WERI-Rb-1 (cell line): ENCODE measurements at regions not wholly inside any gene's neighbourhood (a gene's known extent, or its start where the extent isn't known, plus 50 kb on each side); places are given as distances from the start of the nearest gene placed in this dataset.
"Not testable (repeated sequence)": the region's sequence is repeated elsewhere in the genome, so short reads cannot be mapped to it uniquely, and the experiment has no call there.

Source experiments
- DNase-seq: peaks from one replicate; pipeline ENCODE4 v3.0.0-alpha.2; 2020
- H3K27ac ChIP-seq: fragments of 250-450 bp; sonication (Bioruptor Pico); 2 replicates; pipeline ENCODE4 v1.5.1; 2020; ENCODE audit warnings: mild to moderate bottlenecking, moderate library complexity
- H3K27me3 ChIP-seq: fragments of 250-450 bp; sonication (Bioruptor Pico); 2 replicates; pipeline ENCODE4 v1.5.1; 2021; ENCODE audit warnings: mild to moderate bottlenecking, low read depth, moderate library complexity; ENCODE audit not compliant: insufficient read depth, severe bottlenecking
- H3K36me3 ChIP-seq: fragments of 250-450 bp; sonication (Bioruptor Pico); 2 replicates; pipeline ENCODE4 v1.5.1; 2020; ENCODE audit warnings: mild to moderate bottlenecking, moderate library complexity
- H3K4me3 ChIP-seq: 2 replicates; pipeline ENCODE4 v1.5.1; 2011; ENCODE audit warnings: low read depth, mild to moderate bottlenecking, control low read depth, low read length
- H3K9me3 ChIP-seq: fragments of 250-450 bp; sonication (Bioruptor Pico); 2 replicates; pipeline ENCODE4 v1.5.1; 2021; ENCODE audit warnings: mild to moderate bottlenecking, moderate library complexity; ENCODE audit not compliant: severe bottlenecking
- CTCF ChIP-seq: IDR thresholded peaks from 2 replicates; pipeline ENCODE4 v1.5.1; 2011; ENCODE audit warnings: low read depth, mild to moderate bottlenecking, control low read depth, inconsistent platforms, low read length

GRCh38 chr1:207196135-207196534 lies 92.1 kb downstream of the C4BPA start:
- H3K27ac ChIP-seq, H3K36me3 ChIP-seq, H3K4me3 ChIP-seq, H3K9me3 ChIP-seq, DNase-seq: not testable (repeated sequence)
- peaks cover 85% of the 10 kb centered on the region for H3K27me3 ChIP-seq

- not testable (repeated sequence) for DNase-seq, H3K27ac ChIP-seq, H3K36me3 ChIP-seq, H3K4me3 ChIP-seq
- Histone ChIP-seq H3K9me3 (peaks cover 13% of the 10 kb centered on the region), H3K27me3 (peaks cover 74% of the 10 kb centered on the region)
Observed at GRCh38 chr1:207201534-207201933, 97.5 kb downstream of the C4BPA start.

GRCh38 chr1:207202480-207202879 lies 98.4 kb downstream of the C4BPA start:
- DNase-seq, result no peak
- TF ChIP-seq CTCF, result no peak
- H3K9me3 ChIP-seq, result peaks cover 20% of the 10 kb centered on the region
- no peak overlapping the region for H3K27ac ChIP-seq
- no peak overlapping the region for H3K4me3 ChIP-seq
- H3K36me3 ChIP-seq, result no peaks in the 10 kb centered on the region
- peaks cover 66% of the 10 kb centered on the region for H3K27me3 ChIP-seq

GRCh38 chr1:207203541-207203940 lies 99.5 kb downstream of the C4BPA start:
- Histone ChIP-seq H3K27me3 (peaks cover 61% of the 10 kb centered on the region), H3K27ac (no peak overlapping the region), H3K36me3 (no peaks in the 10 kb centered on the region), H3K4me3 (no peak overlapping the region), H3K9me3 (peaks cover 20% of the 10 kb centered on the region)
- TF ChIP-seq CTCF, result no peak
- no peak for DNase-seq

- H3K36me3 ChIP-seq, result no peaks in the 10 kb centered on the region
- no peak overlapping the region for H3K27ac ChIP-seq
- peaks cover 20% of the 10 kb centered on the region for H3K9me3 ChIP-seq
- no peak for TF ChIP-seq CTCF
- DNase-seq, result no peak
- H3K27me3 ChIP-seq, result peaks cover 53% of the 10 kb centered on the region
- H3K4me3 ChIP-seq, result no peak overlapping the region
Observed at GRCh38 chr1:207205614-207206061, 101.6 kb downstream of the C4BPA start.

GRCh38 chr1:207208691-207209090 lies 104.7 kb downstream of the C4BPA start:
- not testable (repeated sequence) for H3K36me3 ChIP-seq, H3K27ac ChIP-seq, DNase-seq, H3K4me3 ChIP-seq
- peaks cover 25% of the 10 kb centered on the region for H3K9me3 ChIP-seq
- peaks cover 37% of the 10 kb centered on the region for H3K27me3 ChIP-seq

GRCh38 chr1:207214453-207214852 lies 107.0 kb upstream of the CD55 start:
- no peaks in the 10 kb centered on the region for H3K36me3 ChIP-seq
- no peak overlapping the region for H3K4me3 ChIP-seq
- TF ChIP-seq CTCF, result no peak
- H3K27ac ChIP-seq, result no peak overlapping the region
- H3K27me3 ChIP-seq, result peaks cover 47% of the 10 kb centered on the region
- no peak for DNase-seq
- peaks cover 24% of the 10 kb centered on the region for H3K9me3 ChIP-seq
